GM10266 (cell line): ENCODE measurements at regions not wholly inside any gene's neighbourhood (a gene's known extent, or its start where the extent isn't known, plus 50 kb on each side); places are given as distances from the start of the nearest gene placed in this dataset.

Source experiments
- DNase-seq: peaks from one replicate; pipeline ENCODE4 v3.0.0; 2012; ENCODE audit errors: extremely low spot score
- CTCF ChIP-seq: IDR thresholded peaks from 2 replicates; pipeline ENCODE4 v1.5.1; 2012; ENCODE audit warnings: mild to moderate bottlenecking, low read depth; ENCODE audit not compliant: control insufficient read depth, insufficient read depth; ENCODE audit errors: missing control alignments

GRCh38 chr11:133714471-133715375 lies 130.6 kb downstream of the SPATA19 start:
- no peak for DNase-seq
- TF ChIP-seq CTCF, result no peak

- no peak for DNase-seq
- no peak for TF ChIP-seq CTCF
Measured at GRCh38 chr11:133713844-133714243, 131.5 kb downstream of the SPATA19 start.

- no peak for DNase-seq
- no peak for TF ChIP-seq CTCF
Measured at GRCh38 chr11:133713406-133713805, 131.9 kb downstream of the SPATA19 start.

GRCh38 chr11:133712051-133712560 lies 133.2 kb downstream of the SPATA19 start:
- DNase-seq, result no peak
- TF ChIP-seq CTCF, result no peak

- TF ChIP-seq CTCF, result no peak
- DNase-seq, result no peak
Measured at GRCh38 chr11:133711545-133711944, 133.8 kb downstream of the SPATA19 start.

- TF ChIP-seq CTCF, result no peak
- no peak for DNase-seq
Measured at GRCh38 chr11:133710681-133711240, 134.6 kb downstream of the SPATA19 start.

GRCh38 chr11:133710241-133710640 lies 135.1 kb downstream of the SPATA19 start:
- TF ChIP-seq CTCF, result no peak
- no peak for DNase-seq
